HepG2 (cell line): ENCODE measurements at regions not wholly inside any gene's neighbourhood (a gene's known extent, or its start where the extent isn't known, plus 50 kb on each side); places are given as distances from the start of the nearest gene placed in this dataset.
"Not testable (repeated sequence)": the region's sequence is repeated elsewhere in the genome, so short reads cannot be mapped to it uniquely, and the experiment has no call there.

Experiments
- ATAC-seq: fragments of 200-7000 bp; cut with Tn5 transposase; 3 replicates; pipeline ENCODE4 v1.9.1; 2020; ENCODE audit warnings: mild to moderate bottlenecking, moderate library complexity
- BruUV-seq: library from RNA; stranded (reverse); fragments of 400-500 nt; replicated peaks from 2 replicates; lab custom pipeline; 2021; lab: Mats Ljungman, UMichigan
- CTCF ChIA-PET: fragments of 300-600 bp; formaldehyde crosslinking; extraction: SDS; loops from one replicate; lab custom pipeline; 2021; ENCODE audit warnings: low total read pairs, inconsistent platforms, low intra/inter-chr PET ratio; lab: Yijun Ruan, JAX
- POLR2A ChIA-PET: fragments of 350-600 bp; sonication (Branson Sonifier 250); formaldehyde crosslinking; loops from one replicate; lab custom pipeline; 2020; ENCODE audit warnings: antibody characterized with exemption, inconsistent platforms; lab: Yijun Ruan, JAX
- DNase-seq: peaks from one replicate; pipeline ENCODE4 v3.0.0-alpha.2; 2015; ENCODE audit warnings: low spot score
- FAIRE-seq: peaks from 3 replicates; lab custom pipeline; 2011; peaks lifted over from hg19 to GRCh38; lab: Jason Lieb, UNC
- H2AFZ ChIP-seq: one replicate; pipeline ENCODE4 v1.6.1; 2011; ENCODE audit warnings: low read length, inconsistent platforms
- H3K27ac ChIP-seq: fragments of 300-600 bp; 3 replicates; pipeline ENCODE4 v1.8.0; 2011; ENCODE audit warnings: mixed run types, mild to moderate bottlenecking, mixed read lengths, low read length, inconsistent platforms; ENCODE audit not compliant: insufficient read depth; ENCODE audit errors: extremely low read length
- H3K27me3 ChIP-seq, 2 experiments: fragments of 200-600 bp in 1 of 2; 2 replicates in 1 of 2; 3 replicates in 1 of 2; pipeline versions ENCODE4 v1.6.0 to v1.8.0; 2011; ENCODE audit warnings: low read length in 2 of 2, mild to moderate bottlenecking in 2 of 2, moderate library complexity in 2 of 2, inconsistent platforms in 1 of 2; ENCODE audit not compliant: insufficient read depth in 2 of 2, control insufficient read depth in 1 of 2
- H3K36me3 ChIP-seq, 2 experiments: fragments of 200-600 bp in 1 of 2; replicated peaks in 1 of 2; 2 replicates in 1 of 2; 3 replicates in 1 of 2; pipeline versions ENCODE4 v1.5.1 to v1.8.0; 2011; ENCODE audit warnings: low read length in 2 of 2, inconsistent platforms in 1 of 2; ENCODE audit not compliant: insufficient read depth in 2 of 2, control insufficient read depth in 1 of 2
- H3K4me1 ChIP-seq: 2 replicates; pipeline ENCODE4 v1.5.1; 2012; ENCODE audit warnings: low read length, inconsistent platforms; ENCODE audit not compliant: insufficient read depth
- H3K4me2 ChIP-seq: 2 replicates; pipeline ENCODE4 v1.6.0; 2011; ENCODE audit warnings: low read depth, low read length, inconsistent platforms
- H3K4me3 ChIP-seq, 3 experiments: fragments of 200-600 bp in 1 of 3; sonication (generic), shearing (Covaris generic) in 1 of 3; replicated peaks in 1 of 3; 2 replicates each; pipeline ENCODE4 v1.5.1; 2011 to 2016; ENCODE audit warnings: low read length in 3 of 3, inconsistent platforms in 2 of 3, low read depth in 2 of 3, mild to moderate bottlenecking in 2 of 3, control low read depth in 1 of 3, mixed read lengths in 1 of 3; ENCODE audit not compliant: insufficient read depth in 1 of 3
- H3K79me2 ChIP-seq: one replicate; pipeline ENCODE4 v1.6.1; 2011; ENCODE audit warnings: low read length, inconsistent platforms; ENCODE audit not compliant: insufficient read depth
- H3K9ac ChIP-seq: 2 replicates; pipeline ENCODE4 v1.6.0; 2011; ENCODE audit warnings: mild to moderate bottlenecking, low read depth, low read length, inconsistent platforms; ENCODE audit not compliant: insufficient read depth
- H3K9me3 ChIP-seq: 2 replicates; pipeline ENCODE4 v1.5.1; 2012; ENCODE audit warnings: mild to moderate bottlenecking, low read length
- H4K20me1 ChIP-seq: 2 replicates; pipeline ENCODE4 v1.6.0; 2011; ENCODE audit warnings: inconsistent platforms, mild to moderate bottlenecking, low read length, moderate library complexity; ENCODE audit not compliant: insufficient read depth
- CEBPG ChIP-seq: IDR thresholded peaks from 2 replicates; pipeline ENCODE4 v1.6.1; 2016
- PREB ChIP-seq: sonication (generic); formaldehyde crosslinking; IDR thresholded peaks from 2 replicates; pipeline ENCODE4 v1.4.0; 2020; ENCODE audit warnings: missing genetic modification reagents
- SETDB1 ChIP-seq: sonication (generic); formaldehyde crosslinking; IDR thresholded peaks from 2 replicates; pipeline ENCODE4 v1.5.1; 2020; ENCODE audit warnings: missing genetic modification reagents, mild to moderate bottlenecking, borderline replicate concordance
- TERF1 ChIP-seq: sonication (generic); formaldehyde crosslinking; IDR thresholded peaks from 2 replicates; pipeline ENCODE4 v1.8.0; 2022; ENCODE audit warnings: mild to moderate bottlenecking, missing genetic modification reagents, moderate library complexity
- ZNF543 ChIP-seq: sonication (generic); formaldehyde crosslinking; IDR thresholded peaks from 2 replicates; pipeline ENCODE4 v1.4.0; 2020; ENCODE audit warnings: mild to moderate bottlenecking, missing genetic modification reagents
- ZNF550 ChIP-seq: sonication (generic); formaldehyde crosslinking; IDR thresholded peaks from 2 replicates; pipeline ENCODE4 v1.4.0; 2020; ENCODE audit warnings: mild to moderate bottlenecking, missing genetic modification reagents, borderline replicate concordance
- WGBS: methylation state at CpG from one replicate; pipeline ENCODE4 v1.1.6; 2017; ENCODE audit warnings: low lambda C conversion rate; 5-methylcytosine and 5-hydroxymethylcytosine counted together
- in situ Hi-C: cut with HindIII; loops from 2 replicates; pipeline ENCODE4 v1.10.0; 2017; ENCODE audit warnings: low pct_unique_long_range_greater_than_20kb; ENCODE audit not compliant: extremely low pct_ligation_motif_present
- intact Hi-C: fragments of 100-400 bp; cut with micrococcal nuclease; formaldehyde crosslinking; loops from one replicate; pipeline ENCODE4 v1.10.0; 2022; ENCODE audit not compliant: unreplicated experiment
- TF ChIP-seq, protein P1 (sequence below): sonication (generic); formaldehyde crosslinking; IDR thresholded peaks from 2 replicates; pipeline ENCODE4 v1.9.0; 2021; ENCODE audit warnings: missing genetic modification reagents, mild to moderate bottlenecking, borderline replicate concordance

- Histone ChIP-seq H3K27me3 (no peaks in the 10 kb centered on the region), H3K79me2 (no peaks in the 10 kb centered on the region), H4K20me1 (no peaks in the 10 kb centered on the region), H3K4me2 (no peak overlapping the region), H3K9me3 (no peaks in the 10 kb centered on the region), H3K4me3 (no peak overlapping the region), H3K4me1 (no peaks in the 10 kb centered on the region), H3K9ac (no peak overlapping the region), H3K36me3 (no peaks in the 10 kb centered on the region), H3K27ac (no peak overlapping the region), H2AFZ (no peak overlapping the region)
- intact Hi-C loops: no loop called here
- BruUV-seq: no TSS peak
- ChIA-PET CTCF (no interaction called here), POLR2A (no interaction called here)
- FAIRE-seq: no peak
- WGBS: 35% methylated on average over 1 of the region's 1 CpG
- no peak for DNase-seq
- ATAC-seq: no peak
- no peak for TF ChIP-seq ZNF543 (CRISPR knock-in tag)
- in situ Hi-C loops: no loop called here
These were observed 259.7 kb upstream of the MSX2 start for GRCh38 chr5:174464504-174465165.

DNA sequence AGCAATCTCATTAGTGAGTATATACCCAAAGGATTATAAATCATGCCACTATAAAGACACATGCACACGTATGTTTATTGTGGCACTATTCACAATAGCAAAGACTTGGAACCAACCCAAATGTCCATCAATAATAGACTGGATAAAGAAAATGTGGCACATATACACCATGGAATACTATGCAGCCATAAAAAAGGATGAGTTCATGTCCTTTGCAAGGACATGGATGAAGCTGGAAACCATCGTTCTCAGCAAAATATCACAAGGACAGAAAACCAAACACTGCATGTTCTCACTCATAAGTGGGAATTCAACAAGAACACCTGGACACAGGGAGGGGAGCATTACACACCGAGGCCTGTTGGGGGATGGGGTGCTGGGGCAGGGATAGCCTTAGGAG, 252.9 kb upstream of the MSX2 start:
- H3K36me3 ChIP-seq, H4K20me1 ChIP-seq, BruUV-seq, H3K4me3 ChIP-seq, H3K27me3 ChIP-seq, H3K4me2 ChIP-seq, H2AFZ ChIP-seq, intact Hi-C loops, ATAC-seq, H3K4me1 ChIP-seq, POLR2A ChIA-PET, H3K9me3 ChIP-seq, DNase-seq, H3K9ac ChIP-seq, H3K79me2 ChIP-seq, FAIRE-seq, in situ Hi-C loops, CTCF ChIA-PET, H3K27ac ChIP-seq: not testable (repeated sequence)
- 27% methylated on average over 3 of the region's 3 CpGs for WGBS

DNA sequence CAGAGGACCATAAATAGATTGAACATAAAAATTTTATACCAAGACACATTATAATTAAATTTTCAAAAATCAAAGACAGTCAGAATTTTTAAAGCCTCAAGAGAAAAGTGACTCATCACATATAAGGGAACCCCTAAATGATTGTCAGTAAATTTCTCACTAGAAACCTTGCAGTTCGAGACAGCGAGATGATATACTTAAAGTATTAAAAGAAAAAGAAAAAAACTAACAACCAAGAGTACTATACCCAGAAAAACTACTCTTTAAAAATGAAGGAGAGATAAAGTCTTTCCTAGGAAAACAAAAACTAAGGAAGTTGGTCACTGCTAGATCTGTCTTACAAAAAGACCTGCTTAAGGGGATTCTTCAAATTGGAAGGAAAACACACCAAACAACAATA, 251.4 kb upstream of the MSX2 start:
- intact Hi-C loops (no loop called here), in situ Hi-C loops (no loop called here)
- H3K79me2 ChIP-seq: no peaks in the 10 kb centered on the region
- H2AFZ ChIP-seq: no peak overlapping the region
- no peak overlapping the region for H3K4me3 ChIP-seq
- no peaks in the 10 kb centered on the region for H4K20me1 ChIP-seq
- 1% methylated on average over 2 of the region's 2 CpGs for WGBS
- DNase-seq (no peak), FAIRE-seq (no peak), ATAC-seq (no peak)
- H3K9me3 ChIP-seq: no peaks in the 10 kb centered on the region
- H3K27ac ChIP-seq: no peak overlapping the region
- POLR2A ChIA-PET: no interaction called here
- H3K36me3 ChIP-seq: no peaks in the 10 kb centered on the region
- no peaks in the 10 kb centered on the region for H3K27me3 ChIP-seq
- H3K4me1 ChIP-seq: no peaks in the 10 kb centered on the region
- BruUV-seq: no TSS peak
- CTCF ChIA-PET: no interaction called here
- H3K9ac ChIP-seq: no peak overlapping the region
- no peak overlapping the region for H3K4me2 ChIP-seq
- TF ChIP-seq SETDB1 (CRISPR knock-in tag) (no peak), PREB (no peak), CEBPG (no peak), ZNF550 (CRISPR knock-in tag) (no peak), TERF1 (CRISPR knock-in tag) (no peak)
- TF ChIP-seq, protein P1, sequence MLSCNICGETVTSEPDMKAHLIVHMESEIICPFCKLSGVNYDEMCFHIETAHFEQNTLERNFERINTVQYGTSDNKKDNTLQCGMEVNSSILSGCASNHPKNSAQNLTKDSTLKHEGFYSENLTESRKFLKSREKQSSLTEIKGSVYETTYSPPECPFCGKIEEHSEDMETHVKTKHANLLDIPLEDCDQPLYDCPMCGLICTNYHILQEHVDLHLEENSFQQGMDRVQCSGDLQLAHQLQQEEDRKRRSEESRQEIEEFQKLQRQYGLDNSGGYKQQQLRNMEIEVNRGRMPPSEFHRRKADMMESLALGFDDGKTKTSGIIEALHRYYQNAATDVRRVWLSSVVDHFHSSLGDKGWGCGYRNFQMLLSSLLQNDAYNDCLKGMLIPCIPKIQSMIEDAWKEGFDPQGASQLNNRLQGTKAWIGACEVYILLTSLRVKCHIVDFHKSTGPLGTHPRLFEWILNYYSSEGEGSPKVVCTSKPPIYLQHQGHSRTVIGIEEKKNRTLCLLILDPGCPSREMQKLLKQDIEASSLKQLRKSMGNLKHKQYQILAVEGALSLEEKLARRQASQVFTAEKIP (CRISPR knock-in tag): no peak
